OCI-M2 (cell line): ENCODE measurements at regions not wholly inside any gene's neighbourhood (a gene's known extent, or its start where the extent isn't known, plus 50 kb on each side); places are given as distances from the start of the nearest gene placed in this dataset.

Experiments
- DNase-seq: peaks from one replicate; lab custom pipeline; 2025; ENCODE audit not compliant: unreplicated experiment; lab: John Stamatoyannopoulos, UW

DNA sequence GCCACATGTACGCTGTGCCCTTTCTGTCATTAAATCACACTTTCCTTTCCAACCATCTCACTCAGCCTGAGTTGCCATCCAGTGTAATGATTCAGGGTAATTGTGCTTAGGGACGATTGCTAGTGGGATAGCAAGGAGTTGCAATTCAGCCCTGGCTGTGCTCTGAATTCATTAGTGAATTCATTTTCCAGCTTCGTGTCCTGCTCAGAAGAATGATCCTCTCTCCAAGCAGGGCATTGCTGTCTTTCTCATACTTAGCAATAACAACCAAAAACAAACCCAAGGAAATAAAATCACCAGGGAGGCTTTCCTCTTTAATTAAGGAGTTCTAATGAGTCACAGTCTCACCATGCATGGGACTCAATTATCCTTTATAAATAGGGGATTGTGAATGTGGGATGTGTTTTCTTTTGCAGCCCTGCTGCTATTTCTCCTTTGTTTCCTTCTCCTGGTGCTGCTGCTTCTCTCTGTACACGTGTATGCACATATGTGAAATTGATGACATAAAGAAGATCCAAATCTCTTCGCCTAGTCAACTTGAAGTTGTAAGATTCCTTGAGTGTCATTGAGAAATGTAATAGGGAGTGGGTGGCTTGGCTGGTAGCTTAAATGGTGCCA lies 167.0 kb downstream of the TSEN15 start:
- no peak for DNase-seq

DNA sequence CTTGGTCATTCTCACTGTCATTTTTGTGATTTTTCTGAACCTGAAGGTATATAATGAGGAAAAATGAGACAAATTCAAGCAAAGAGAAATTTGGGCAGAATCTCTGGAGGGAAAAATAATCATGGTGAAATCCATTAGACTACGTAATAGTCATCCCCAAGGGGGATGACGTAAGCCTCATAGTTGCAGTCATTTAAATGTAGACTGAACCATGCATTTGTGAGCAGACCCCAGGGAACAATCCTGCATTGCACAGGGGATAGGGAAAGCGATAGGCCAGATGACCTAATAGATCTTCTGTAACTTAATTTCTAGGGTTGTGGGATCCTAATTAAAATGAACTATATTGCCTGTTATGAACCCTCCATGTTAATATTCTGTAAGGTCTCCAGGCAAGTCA lies 167.4 kb upstream of the C1orf21 start:
- DNase-seq: no peak

DNA sequence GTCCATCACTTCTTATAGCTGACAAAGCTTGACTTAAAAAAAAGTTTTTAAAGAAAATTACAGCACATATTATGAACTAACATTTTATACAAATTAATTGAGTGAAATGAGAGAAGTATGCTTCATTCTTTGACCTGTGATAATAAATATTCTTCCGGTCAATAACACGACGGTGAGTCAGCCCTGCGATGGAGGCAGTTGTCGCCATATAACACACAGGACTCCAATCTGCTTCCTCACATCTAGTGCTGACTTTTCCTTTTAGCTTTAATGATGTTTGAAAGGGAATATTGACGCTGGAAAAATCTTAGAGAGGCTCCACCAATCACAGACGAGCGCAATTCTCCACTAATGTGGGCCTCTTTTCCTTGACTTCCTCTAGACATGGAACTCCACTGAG lies 166.9 kb upstream of the C1orf21 start:
- no peak for DNase-seq

DNA sequence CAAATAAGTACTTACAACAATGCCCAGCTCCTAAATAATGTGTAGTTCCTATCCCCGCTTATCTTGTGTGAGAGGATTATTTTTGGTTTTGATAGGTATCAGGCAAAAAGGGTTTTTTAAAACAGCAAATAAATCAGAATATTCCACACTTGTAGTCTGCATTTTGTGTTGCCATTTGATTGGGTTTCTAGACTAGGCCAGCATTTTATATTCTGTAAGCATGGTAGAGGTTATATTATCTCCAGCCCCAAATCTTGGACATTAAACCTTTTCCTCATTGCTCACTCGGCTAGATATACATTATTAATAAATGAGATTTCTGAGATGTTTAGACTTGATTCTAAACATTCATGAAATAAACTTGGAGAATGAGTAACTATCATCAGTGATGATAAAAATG lies 165.7 kb upstream of the C1orf21 start:
- DNase-seq: no peak

DNA sequence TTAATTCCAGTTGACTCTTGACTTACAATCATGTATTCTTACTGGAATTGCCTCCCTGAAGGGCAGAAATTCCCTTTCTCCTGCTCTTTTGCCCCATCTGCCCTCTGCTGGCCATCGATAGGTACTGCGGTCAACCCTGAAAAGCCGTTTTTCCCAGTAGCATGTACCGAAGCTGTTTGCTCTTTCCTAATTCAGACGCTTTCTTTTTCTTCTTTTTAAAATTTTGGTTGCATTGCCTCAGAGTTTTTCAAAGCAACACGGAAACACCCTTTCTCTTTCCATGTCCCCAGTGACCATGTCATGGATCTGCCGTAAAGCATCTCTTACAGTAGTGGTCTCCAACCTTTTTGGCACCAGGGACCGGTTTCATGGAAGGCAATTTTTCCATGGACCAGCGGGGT lies 164.2 kb upstream of the C1orf21 start:
- no peak for DNase-seq

DNA sequence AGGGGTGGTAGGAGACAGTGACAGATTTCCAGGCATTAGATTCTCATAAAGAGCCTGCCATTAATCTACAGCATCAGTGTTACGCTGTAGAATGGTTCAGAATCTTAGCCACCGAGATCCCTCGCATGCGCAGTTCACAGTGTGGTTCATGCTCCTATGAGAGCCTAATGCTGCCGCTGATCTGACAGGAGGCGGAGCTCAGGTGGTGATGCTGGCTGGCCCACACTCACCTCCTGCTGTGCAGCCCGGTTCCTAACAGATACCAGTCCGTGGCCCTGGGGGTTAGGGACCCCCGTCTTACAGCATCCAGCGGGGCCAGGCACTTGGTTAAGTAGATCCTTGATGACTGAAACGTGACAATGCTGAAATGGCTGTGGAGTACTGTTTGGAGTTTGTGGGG lies 163.6 kb upstream of the C1orf21 start:
- DNase-seq: no peak

DNA sequence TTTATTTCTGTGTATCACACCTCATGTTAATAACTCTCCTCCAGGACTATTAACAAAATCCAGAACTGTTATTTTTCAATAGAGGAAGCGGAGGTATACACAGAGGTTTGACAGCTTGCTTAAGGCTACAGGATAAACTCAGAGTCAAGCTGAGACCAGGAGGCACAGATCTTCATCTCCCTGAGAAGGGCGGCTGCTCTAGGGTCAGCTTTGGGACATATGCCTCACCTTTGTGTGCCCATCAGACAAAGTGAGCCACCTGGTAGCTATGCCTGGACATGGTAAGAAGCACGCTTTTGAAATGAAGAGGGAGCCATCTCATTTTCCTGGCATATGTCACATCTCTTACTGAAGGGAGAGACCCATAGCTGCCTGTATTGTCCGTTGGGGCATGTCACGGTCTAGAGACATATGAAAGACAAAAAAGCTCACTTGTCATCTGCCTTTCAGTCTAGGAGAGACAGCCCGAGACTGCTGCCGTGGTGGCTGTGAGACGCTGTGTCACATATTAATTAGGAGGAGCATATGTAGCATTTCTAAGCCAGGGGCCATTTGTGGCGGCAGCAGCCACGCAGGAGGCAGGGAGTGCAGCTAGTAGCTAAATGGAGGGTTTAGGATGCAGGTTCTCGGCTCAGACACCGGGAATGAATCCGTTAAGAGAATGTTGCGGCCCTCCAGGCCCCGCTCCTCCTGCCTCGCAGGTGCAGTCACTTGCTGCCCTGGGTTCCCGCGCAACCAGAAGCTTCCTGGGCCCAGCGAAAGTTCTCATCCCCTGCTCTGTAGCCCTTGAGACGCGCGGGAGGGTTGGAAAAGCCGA lies 161.3 kb upstream of the C1orf21 start:
- no peak for DNase-seq

DNA sequence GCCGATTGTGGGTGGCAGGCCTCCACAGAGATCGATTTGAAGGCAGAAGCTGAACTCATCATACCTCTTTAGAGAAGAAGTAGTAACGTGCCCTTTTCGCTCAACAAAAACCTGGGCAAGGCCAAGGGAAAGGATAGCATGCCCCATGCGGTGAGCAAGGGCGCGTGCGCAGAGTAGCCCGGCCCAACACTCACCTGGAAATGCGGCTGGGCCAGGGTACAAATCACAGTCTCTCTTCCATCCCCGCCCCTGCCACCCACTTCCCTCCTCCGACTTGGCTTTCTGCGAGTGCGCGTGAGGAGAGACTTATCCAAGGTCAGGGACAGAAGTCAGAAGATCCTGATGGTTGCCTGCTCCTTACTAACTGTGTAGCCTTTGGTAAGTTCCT lies 160.7 kb upstream of the C1orf21 start:
- DNase-seq: no peak

DNA sequence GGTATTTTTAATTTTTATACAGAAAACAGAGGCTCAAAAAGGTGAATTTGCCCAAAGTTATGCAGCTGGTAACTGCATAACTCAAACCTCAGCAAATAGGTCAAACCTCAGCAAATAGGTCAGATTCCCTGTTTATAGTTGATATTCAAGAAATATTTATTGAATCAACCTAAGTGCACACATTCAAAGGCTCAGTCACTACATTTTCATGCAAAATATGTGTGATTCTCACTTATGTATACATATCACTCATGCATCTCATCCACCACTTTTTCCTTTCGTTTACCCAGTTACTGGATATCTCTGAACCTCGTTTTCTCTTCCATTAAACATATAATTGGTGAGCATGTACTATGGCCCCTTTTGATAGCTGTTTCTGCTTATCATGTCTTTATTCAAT lies 158.3 kb upstream of the C1orf21 start:
- no peak for DNase-seq

DNA sequence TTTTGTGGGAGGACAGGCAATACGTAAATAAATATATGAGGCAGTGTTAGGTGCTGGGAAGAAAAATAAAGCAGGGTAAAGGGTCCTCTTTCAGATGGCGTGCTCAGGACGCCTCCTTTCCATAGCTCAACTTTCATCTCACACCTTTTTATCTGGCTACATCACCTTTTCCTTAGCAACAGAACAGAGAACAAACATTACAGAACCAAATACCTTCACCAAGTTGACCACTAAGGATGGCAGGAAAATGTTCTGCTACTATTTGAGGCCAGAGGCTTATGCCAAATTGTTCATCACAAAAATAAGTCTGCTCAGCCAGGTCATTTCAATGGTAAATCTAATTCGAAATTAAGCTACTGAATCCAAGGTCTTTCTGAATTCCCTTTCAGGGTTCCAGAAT lies 149.2 kb upstream of the C1orf21 start:
- no peak for DNase-seq

DNA sequence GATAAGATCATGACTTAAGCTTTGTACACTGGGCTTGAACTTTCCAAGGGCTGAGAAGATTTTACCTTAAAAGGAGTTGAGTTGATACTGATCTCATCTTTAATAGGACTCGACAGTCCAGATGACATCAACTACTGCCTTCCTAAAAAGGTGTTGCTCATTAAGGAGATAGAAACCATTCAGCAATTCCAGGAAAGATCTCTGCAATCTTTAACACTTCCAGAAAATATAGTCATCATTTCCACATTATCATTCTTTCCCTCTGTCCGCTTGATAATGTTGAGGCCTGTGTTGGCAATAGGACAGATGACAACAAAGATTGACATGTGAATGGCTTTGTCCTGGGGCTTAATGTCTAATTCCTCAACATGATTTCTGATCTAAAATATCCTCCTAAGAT lies 145.4 kb upstream of the C1orf21 start:
- DNase-seq: no peak

DNA sequence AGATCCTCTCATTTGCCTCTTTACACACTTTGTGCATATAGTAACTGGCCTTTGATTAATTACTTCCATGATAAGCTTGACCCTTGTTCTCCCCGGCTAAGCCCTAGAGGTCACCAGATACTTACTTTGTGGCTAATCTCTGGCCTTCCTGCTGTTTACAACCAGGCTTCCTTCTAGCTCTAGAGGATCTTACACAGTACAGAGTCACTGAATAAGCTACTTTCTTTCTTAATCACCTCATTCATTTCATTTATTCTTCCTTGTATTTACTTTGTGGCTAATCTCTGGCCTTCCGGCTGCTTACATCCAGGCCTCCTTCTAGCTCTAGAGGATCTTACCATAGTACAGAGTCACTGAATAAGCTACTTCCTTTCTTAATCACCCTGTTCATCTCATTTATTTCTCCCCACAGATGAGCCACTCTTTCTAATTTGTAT lies 144.3 kb upstream of the C1orf21 start:
- DNase-seq: no peak

DNA sequence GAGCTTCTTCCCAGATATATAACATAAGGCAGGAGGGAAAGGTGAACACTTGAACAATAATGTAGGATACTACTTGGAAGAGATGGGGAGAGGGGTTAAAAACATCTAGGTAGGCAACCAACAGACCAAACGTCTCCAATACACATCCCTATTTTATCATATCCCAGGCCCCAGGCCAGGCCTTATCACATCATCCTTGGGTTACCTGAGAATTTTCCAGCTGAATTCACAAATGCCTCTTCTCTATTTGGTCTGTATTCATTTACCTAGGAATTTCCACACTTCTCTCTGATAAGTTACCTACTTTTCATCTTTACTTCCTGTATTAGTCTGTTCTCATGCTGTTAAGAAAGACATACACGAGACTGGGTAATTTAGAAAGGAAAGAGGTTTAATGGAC lies 141.9 kb upstream of the C1orf21 start:
- DNase-seq: no peak

DNA sequence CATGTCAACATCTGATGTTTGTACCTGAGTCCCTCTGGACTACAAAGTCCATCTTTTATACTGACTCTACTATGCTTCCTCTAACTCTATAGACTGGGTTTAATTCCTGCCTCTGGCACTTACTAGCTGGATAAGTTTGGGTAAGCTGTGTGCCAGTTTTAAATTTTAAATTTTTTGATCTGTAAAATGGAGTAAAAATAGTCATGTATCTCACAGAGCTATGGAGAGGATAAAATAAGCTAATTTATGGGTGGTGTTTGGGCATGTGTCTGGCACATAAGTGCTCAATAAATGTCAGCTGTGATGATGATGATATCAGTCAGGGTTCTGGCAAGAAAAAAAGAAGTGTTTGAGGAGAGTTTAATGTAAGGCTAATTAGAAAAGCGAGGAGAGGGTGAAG lies 139.2 kb upstream of the C1orf21 start:
- DNase-seq: no peak

DNA sequence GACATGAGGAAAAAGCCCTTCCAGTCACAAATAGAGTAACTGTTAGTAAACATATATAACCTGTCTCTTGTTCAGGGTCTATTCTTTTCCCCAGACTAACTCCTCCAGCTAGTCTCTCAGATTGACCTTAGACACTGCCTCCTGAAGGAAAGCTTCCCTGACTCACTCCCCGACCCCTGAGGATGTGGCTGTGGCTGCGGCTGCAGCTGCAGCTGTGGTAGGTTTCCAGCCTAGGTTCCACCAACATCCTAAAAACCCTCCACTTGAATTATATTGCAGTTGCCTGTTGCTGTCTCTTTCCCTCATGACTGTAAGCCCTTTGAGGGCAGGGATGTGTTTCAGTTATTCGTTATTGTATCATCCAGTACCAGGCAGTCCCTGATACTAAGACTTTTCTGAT lies 132.9 kb upstream of the C1orf21 start:
- DNase-seq: no peak

DNA sequence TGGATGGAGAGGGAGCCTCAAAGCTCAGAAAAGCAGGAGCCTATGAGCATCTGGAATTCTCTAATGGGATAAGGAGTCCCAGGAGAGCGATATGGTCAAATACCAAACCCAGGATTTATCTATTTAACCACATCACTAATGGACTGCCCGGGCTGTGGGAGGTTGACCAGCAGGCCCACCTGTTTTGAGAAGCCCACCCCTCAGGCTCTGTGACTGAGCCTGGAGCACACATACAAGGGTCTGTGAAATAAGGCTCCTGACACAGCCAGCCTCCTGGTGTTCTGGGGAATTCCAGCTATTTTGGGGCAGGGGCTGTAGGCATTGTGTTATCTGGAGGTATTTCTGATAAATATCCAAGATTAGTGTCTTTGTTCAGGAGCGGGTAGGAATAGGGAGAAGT lies 132.0 kb upstream of the C1orf21 start:
- no peak for DNase-seq

DNA sequence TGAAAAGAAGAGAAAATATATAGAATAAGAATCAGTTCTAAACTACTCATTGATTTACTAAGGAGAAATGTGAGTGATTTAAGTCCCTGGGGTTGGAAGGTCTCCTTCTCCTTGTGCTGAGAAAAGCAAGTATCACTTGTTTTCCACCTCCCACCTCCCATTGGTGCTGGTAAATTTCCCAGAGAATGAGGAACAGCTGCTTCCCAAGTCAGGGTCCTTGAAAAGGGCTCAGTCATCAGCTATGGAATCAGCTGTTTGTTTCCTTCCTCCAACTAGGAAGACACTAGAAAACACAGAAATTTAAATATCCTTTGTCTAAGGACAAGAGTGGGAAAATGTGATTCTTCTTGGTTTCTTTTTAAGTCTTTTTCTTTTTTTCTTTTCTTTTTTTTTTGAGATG lies 131.3 kb upstream of the C1orf21 start:
- no peak for DNase-seq

DNA sequence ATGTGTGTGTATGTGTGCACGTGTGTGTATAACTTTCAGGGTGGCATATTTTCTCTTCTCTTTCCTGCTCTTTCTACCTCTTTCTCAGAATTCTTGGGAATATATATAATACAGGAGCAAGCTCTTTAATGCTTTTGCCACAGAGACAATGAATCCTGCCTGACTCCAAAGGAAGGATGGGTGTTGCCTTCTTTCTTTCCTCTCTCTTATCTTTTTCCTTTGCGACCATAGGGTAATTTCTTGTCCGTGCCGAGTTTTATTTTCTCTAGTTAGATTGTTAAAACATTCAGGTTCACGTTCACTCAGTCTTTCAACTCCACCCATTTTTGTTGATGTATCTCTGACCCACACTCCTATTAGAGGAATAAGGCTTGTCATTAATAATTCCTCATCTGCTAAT lies 129.0 kb upstream of the C1orf21 start:
- DNase-seq: no peak

DNA sequence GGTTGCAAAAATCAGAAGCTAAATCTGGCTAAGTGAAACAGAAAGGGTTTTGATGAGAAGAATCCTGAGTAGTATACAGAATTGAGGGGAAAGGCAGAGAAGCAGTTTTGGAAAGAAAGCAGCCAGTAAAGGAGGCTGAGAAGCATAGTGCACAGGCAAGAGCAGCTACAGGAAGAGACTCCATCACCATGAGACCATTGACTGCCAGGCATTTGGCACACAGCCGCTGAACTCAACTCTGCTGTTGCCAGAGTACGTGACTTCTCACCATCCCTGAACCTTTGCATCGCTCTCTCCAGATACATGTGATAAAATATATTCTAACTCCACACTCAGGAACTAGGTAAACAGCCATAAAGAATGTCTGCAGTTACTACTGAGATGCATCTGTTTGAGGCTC lies 128.3 kb upstream of the C1orf21 start:
- no peak for DNase-seq

DNA sequence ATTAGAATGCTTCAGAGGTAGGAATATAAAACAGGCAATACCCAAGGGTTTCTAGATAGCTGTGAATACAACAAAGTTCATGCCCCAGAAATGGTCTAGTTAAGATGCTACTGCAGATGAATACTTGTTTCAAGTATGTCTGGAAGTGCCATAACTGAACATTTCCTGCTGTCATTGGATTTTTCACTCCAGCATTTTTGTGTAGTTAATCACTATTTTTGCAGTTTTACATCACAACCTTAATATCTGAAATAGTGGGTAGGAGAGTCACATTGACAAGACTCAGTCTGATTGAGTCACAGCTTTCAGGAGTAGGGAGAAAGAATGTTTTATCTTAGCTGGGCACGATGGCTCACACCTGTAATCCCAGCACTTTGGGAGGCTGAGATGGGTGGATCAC lies 126.4 kb upstream of the C1orf21 start:
- no peak for DNase-seq

DNA sequence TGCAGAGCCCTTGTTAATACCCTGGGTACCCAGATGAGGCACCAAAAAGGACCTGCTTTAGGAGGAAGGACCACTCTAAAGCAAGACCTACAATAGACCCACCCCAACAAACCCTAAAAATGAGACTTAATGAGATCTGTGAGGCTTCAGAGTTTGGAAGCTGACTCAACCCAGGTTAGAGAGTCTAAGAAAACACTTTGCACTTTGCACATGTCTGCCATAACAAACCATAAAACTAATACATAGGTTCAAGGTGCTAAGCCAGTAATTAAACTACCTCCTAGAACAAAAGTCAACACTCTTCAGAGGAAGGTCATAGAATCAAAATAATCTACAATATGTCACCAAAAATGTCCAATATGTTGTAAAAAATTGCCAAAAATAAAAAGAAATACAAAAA lies 124.7 kb upstream of the C1orf21 start:
- no peak for DNase-seq

DNA sequence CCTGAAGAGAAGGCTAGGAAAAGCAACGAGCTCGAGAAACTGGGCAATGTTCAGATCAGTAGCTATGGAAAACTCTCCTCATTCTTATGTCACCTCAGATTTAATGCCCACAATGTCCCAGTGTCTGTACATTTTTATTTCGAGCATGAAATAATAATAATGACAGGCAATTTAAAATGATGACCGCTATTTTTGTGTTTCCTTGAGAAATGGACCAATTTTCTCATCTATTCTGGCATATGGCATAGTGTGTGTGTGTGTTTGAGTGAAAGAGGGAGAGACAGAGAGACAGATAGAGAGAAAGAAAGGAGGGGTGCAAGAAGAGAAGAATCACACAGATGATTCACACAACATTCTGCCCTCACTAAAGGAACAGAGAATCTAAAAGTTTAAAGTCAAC lies 119.1 kb upstream of the C1orf21 start:
- no peak for DNase-seq

DNA sequence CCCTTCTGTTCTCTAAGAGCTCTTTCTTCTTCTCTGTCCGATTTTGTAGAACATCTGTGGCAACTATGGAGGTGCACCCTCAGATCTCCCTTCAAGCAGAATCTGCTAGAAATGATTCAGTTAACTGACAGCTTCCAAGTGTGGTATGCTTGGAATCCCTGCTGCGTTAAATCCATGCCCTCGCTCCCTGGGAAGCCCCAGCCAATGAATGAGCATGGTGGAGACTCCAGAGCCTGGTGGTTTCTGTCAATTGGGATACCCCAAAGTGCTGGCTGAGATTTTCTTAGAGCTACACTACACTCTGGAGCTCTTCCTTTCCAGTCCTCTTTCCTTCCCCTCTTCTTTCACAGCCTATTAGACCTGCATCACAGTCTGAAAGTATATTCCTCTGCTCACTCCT lies 116.3 kb upstream of the C1orf21 start:
- DNase-seq: no peak
